ENCODE measurements at regions not wholly inside any gene's neighbourhood (a gene's known extent, or its start where the extent isn't known, plus 50 kb on each side); places are given as distances from the start of the nearest gene placed in this dataset.

DNA sequence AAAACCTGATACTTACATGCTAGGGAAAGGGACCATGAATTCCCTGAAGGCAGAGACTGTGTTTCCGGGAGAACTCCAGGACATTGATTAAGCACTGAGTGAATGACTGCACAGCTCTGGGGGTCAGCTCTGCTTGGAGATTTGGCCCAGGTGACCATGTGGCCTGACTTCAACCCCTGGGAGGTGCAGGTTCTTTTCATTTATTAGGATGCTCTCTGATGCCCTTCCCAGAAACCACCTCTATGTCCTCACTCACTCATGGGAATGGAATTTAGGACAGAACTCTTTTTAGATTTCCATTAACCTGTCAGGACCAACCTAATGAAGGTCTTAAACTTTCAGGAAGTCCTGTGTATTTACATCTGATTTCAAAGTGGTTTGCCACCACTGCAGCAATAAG, 393.3 kb upstream of the ARGLU1 start:
- TF ChIP-seq, protein P1, sequence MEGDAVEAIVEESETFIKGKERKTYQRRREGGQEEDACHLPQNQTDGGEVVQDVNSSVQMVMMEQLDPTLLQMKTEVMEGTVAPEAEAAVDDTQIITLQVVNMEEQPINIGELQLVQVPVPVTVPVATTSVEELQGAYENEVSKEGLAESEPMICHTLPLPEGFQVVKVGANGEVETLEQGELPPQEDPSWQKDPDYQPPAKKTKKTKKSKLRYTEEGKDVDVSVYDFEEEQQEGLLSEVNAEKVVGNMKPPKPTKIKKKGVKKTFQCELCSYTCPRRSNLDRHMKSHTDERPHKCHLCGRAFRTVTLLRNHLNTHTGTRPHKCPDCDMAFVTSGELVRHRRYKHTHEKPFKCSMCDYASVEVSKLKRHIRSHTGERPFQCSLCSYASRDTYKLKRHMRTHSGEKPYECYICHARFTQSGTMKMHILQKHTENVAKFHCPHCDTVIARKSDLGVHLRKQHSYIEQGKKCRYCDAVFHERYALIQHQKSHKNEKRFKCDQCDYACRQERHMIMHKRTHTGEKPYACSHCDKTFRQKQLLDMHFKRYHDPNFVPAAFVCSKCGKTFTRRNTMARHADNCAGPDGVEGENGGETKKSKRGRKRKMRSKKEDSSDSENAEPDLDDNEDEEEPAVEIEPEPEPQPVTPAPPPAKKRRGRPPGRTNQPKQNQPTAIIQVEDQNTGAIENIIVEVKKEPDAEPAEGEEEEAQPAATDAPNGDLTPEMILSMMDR (IDR thresholded peaks at IDR 0.05; ENCODE audit: poor library complexity), result no peak
- TF ChIP-seq EZH2phosphoT487 (IDR thresholded peaks at IDR 0.05; ENCODE audit: low read depth, severe bottlenecking, unreplicated experiment) (no peak), EZH2 (IDR thresholded peaks at IDR 0.05; ENCODE audit: borderline replicate concordance) (no peak)

Data from hepatocyte (in vitro differentiated cells).